IMR-90 (cell line): ENCODE measurements at regions not wholly inside any gene's neighbourhood (a gene's known extent, or its start where the extent isn't known, plus 50 kb on each side); places are given as distances from the start of the nearest gene placed in this dataset.
A peak's percentile ranks its signal among the peaks of the same experiment; 100 is the strongest.

Source experiments
- ATAC-seq: fragments of 200-7000 bp; cut with Tn5 transposase; 2 replicates; pipeline ENCODE4 v1.9.1; 2020; ENCODE audit warnings: low read depth, mild to moderate bottlenecking, moderate library complexity
- BruUV-seq: library from RNA; stranded (reverse); fragments of 400-500 nt; replicated peaks from 2 replicates; lab custom pipeline; 2021; lab: Mats Ljungman, UMichigan
- CTCF ChIA-PET: fragments of 300-600 bp; formaldehyde crosslinking; extraction: SDS; loops from one replicate; lab custom pipeline; 2021; ENCODE audit warnings: antibody characterized with exemption; lab: Yijun Ruan, JAX
- POLR2A ChIA-PET: fragments of 300-600 bp; sonication (Branson Sonifier 250); formaldehyde crosslinking; loops from one replicate; lab custom pipeline; 2022; ENCODE audit warnings: antibody characterized with exemption; ENCODE audit not compliant: unreplicated experiment; lab: Charles Lee
- DNase-seq: peaks from one replicate; pipeline ENCODE4 v3.0.0; 2013
- H2AFZ ChIP-seq: replicated peaks from 2 replicates; pipeline ENCODE3; 2013; ENCODE audit warnings: low read length, mild to moderate bottlenecking; ENCODE audit not compliant: poor library complexity
- H2AK5ac ChIP-seq: 2 replicates; pipeline ENCODE4 v1.6.1; 2013; ENCODE audit warnings: low read depth, low read length, inconsistent platforms
- H2AK9ac ChIP-seq: replicated peaks from 2 replicates; pipeline ENCODE3; 2013; ENCODE audit warnings: mild to moderate bottlenecking, low read depth, low read length, moderate library complexity; ENCODE audit not compliant: poor library complexity
- H2BK120ac ChIP-seq: 2 replicates; pipeline ENCODE4 v1.6.1; 2013; ENCODE audit warnings: low read depth, low read length, inconsistent platforms
- H2BK15ac ChIP-seq: 3 replicates; pipeline ENCODE4 v1.6.1; 2013; ENCODE audit warnings: low read depth, low read length, inconsistent platforms
- H2BK20ac ChIP-seq: 2 replicates; pipeline ENCODE4 v1.6.1; 2013; ENCODE audit warnings: low read depth, mild to moderate bottlenecking, inconsistent platforms, low read length, moderate library complexity
- H2BK5ac ChIP-seq: 2 replicates; pipeline ENCODE4 v1.6.1; 2013; ENCODE audit warnings: mild to moderate bottlenecking, low read depth, low read length, inconsistent platforms; ENCODE audit not compliant: poor library complexity, severe bottlenecking
- H3K14ac ChIP-seq: replicated peaks from 2 replicates; pipeline ENCODE4 v1.6.1; 2013; ENCODE audit warnings: low read depth, low read length, inconsistent platforms
- H3K18ac ChIP-seq: 2 replicates; pipeline ENCODE4 v1.6.1; 2013; ENCODE audit warnings: low read depth, low read length, control low read depth
- H3K23ac ChIP-seq: 2 replicates; pipeline ENCODE4 v1.6.1; 2013; ENCODE audit warnings: low read depth, low read length, inconsistent platforms
- H3K27ac ChIP-seq: 2 replicates; pipeline ENCODE4 v1.5.1; 2013; ENCODE audit warnings: mild to moderate bottlenecking, control low read depth, low read length; ENCODE audit not compliant: insufficient read depth
- H3K27me3 ChIP-seq: 2 replicates; pipeline ENCODE4 v1.6.1; 2013; ENCODE audit warnings: low read length; ENCODE audit not compliant: control insufficient read depth, insufficient read depth
- H3K36me3 ChIP-seq: 2 replicates; pipeline ENCODE4 v1.6.1; 2013; ENCODE audit warnings: low read length, mixed read lengths; ENCODE audit not compliant: control insufficient read depth, insufficient read depth
- H3K4ac ChIP-seq: 2 replicates; pipeline ENCODE4 v1.6.1; 2013; ENCODE audit warnings: low read depth, low read length, inconsistent platforms
- H3K4me1 ChIP-seq: 2 replicates; pipeline ENCODE4 v1.6.1; 2013; ENCODE audit warnings: low read length, mixed read lengths; ENCODE audit not compliant: control insufficient read depth, insufficient read depth
- H3K4me2 ChIP-seq: 2 replicates; pipeline ENCODE4 v1.6.1; 2013; ENCODE audit warnings: low read depth, mild to moderate bottlenecking, control low read depth, low read length, moderate library complexity
- H3K4me3 ChIP-seq: 2 replicates; pipeline ENCODE4 v1.5.1; 2013; ENCODE audit warnings: low read depth, mild to moderate bottlenecking, control low read depth, low read length, moderate library complexity; ENCODE audit not compliant: insufficient read depth
- H3K56ac ChIP-seq: 2 replicates; pipeline ENCODE4 v1.6.1; 2013; ENCODE audit warnings: low read length, inconsistent platforms; ENCODE audit not compliant: insufficient read depth; ENCODE audit errors: extremely low read depth
- H3K79me1 ChIP-seq, 2 experiments: 2 replicates each; pipeline ENCODE4 v1.6.1; 2013; ENCODE audit warnings: low read length in 2 of 2, inconsistent platforms in 1 of 2, low read depth in 1 of 2
- H3K9ac ChIP-seq: 2 replicates; pipeline ENCODE4 v1.6.1; 2013; ENCODE audit warnings: low read depth, low read length, control low read depth
- H3K9me1 ChIP-seq: 2 replicates; pipeline ENCODE4 v1.6.1; 2013; ENCODE audit warnings: low read length, inconsistent platforms; ENCODE audit not compliant: insufficient read depth
- H3K9me3 ChIP-seq: 2 replicates; pipeline ENCODE4 v1.6.1; 2013; ENCODE audit warnings: low read length; ENCODE audit not compliant: control insufficient read depth, insufficient read depth
- H4K20me1 ChIP-seq: 2 replicates; pipeline ENCODE4 v1.6.1; 2013; ENCODE audit warnings: low read length, inconsistent platforms; ENCODE audit not compliant: insufficient read depth
- H4K5ac ChIP-seq: 2 replicates; pipeline ENCODE4 v1.6.1; 2013; ENCODE audit warnings: mild to moderate bottlenecking, low read depth, low read length, control low read depth
- H4K8ac ChIP-seq, 2 experiments: 2 replicates each; pipeline ENCODE4 v1.6.1; 2013; ENCODE audit warnings: low read depth in 2 of 2, low read length in 2 of 2, control low read depth in 1 of 2, inconsistent platforms in 1 of 2
- H4K91ac ChIP-seq: 2 replicates; pipeline ENCODE4 v1.6.1; 2013; ENCODE audit warnings: low read depth, low read length, inconsistent platforms; ENCODE audit not compliant: insufficient read depth
- BHLHE40 ChIP-seq: fragments of 150-350 bp; IDR thresholded peaks from 2 replicates; pipeline ENCODE4 v1.6.1; 2016; ENCODE audit warnings: mild to moderate bottlenecking, low read depth, low read length
- CEBPB ChIP-seq: IDR thresholded peaks from 2 replicates; pipeline ENCODE4 v1.6.1; 2012; ENCODE audit warnings: low read depth, low read length, improper control_type of control experiment
- CHD1 ChIP-seq: IDR thresholded peaks from 2 replicates; pipeline ENCODE4 v1.6.1; 2012; ENCODE audit warnings: low read depth, low read length, improper control_type of control experiment
- CTCF ChIP-seq: conservative IDR thresholded peaks from 2 replicates; pipeline ENCODE4 v1.5.1; 2012; ENCODE audit warnings: mild to moderate bottlenecking, low read depth, low read length, improper control_type of control experiment
- FOS ChIP-seq: fragments of 150-350 bp; IDR thresholded peaks from 2 replicates; pipeline ENCODE4 v1.6.1; 2016; ENCODE audit warnings: low read depth, low read length
- MAFK ChIP-seq: IDR thresholded peaks from 2 replicates; pipeline ENCODE4 v1.6.1; 2012; ENCODE audit warnings: low read depth, low read length, improper control_type of control experiment
- MAZ ChIP-seq: IDR thresholded peaks from 2 replicates; pipeline ENCODE4 v1.6.1; 2012; ENCODE audit warnings: low read depth, mild to moderate bottlenecking, low read length, improper control_type of control experiment, moderate library complexity, borderline replicate concordance
- MXI1 ChIP-seq: IDR thresholded peaks from 2 replicates; pipeline ENCODE4 v1.6.1; 2012; ENCODE audit warnings: low read depth, mild to moderate bottlenecking, low read length, moderate library complexity, borderline replicate concordance
- NFE2L2 ChIP-seq: fragments of 150-350 bp; IDR thresholded peaks from 2 replicates; pipeline ENCODE4 v1.6.1; 2016; ENCODE audit warnings: low read depth, mild to moderate bottlenecking, low read length
- POLR2A ChIP-seq: IDR thresholded peaks from 2 replicates; pipeline ENCODE4 v1.6.1; 2012; ENCODE audit warnings: mild to moderate bottlenecking, low read depth, low read length
- RAD21 ChIP-seq: IDR thresholded peaks from 2 replicates; pipeline ENCODE4 v1.6.1; 2012; ENCODE audit warnings: low read length, improper control_type of control experiment
- RCOR1 ChIP-seq: IDR thresholded peaks from 2 replicates; pipeline ENCODE4 v1.6.1; 2012; ENCODE audit warnings: mild to moderate bottlenecking, low read length, improper control_type of control experiment; ENCODE audit not compliant: insufficient replicate concordance
- RFX5 ChIP-seq: IDR thresholded peaks from 2 replicates; pipeline ENCODE4 v1.8.0; 2012; ENCODE audit warnings: low read depth, mild to moderate bottlenecking, low read length, moderate library complexity
- SMC3 ChIP-seq: fragments of 150-350 bp; IDR thresholded peaks from 2 replicates; pipeline ENCODE4 v1.6.1; 2016; ENCODE audit warnings: low read depth, mild to moderate bottlenecking, antibody characterized with exemption, low read length, moderate library complexity
- USF2 ChIP-seq: fragments of 150-350 bp; IDR thresholded peaks from 2 replicates; pipeline ENCODE4 v1.6.1; 2017; ENCODE audit warnings: mild to moderate bottlenecking, antibody characterized with exemption, low read length, low read depth
- WGBS, 2 experiments: methylation state at CpG; one replicate each; pipeline versions ENCODE4 v1.1.5 to v1.1.7; 2013; ENCODE audit warnings: missing lambda C conversion rate in 2 of 2; ENCODE audit not compliant: insufficient read length in 1 of 2; ENCODE audit errors: extremely low coverage in 2 of 2; 5-methylcytosine and 5-hydroxymethylcytosine counted together
- dilution Hi-C: fragments of 300-500 bp; cut with HindIII; formaldehyde crosslinking; loops from one replicate; pipeline ENCODE4 v1.14.3; 2018; ENCODE audit warnings: low sequenced_read_pairs; ENCODE audit not compliant: unreplicated experiment
- in situ Hi-C: fragments of 300-500 bp; cut with MboI; formaldehyde crosslinking; loops from 3 replicates; pipeline ENCODE4 v1.14.3; 2019; ENCODE audit warnings: low sequenced_read_pairs, inconsistent platforms, mixed read lengths
- intact Hi-C: fragments of 100-400 bp; cut with micrococcal nuclease; formaldehyde crosslinking; loops from 2 replicates; pipeline ENCODE4 v1.10.0; 2022
- TF ChIP-seq, protein P1 (sequence below): fragments of 150-350 bp; IDR thresholded peaks from 2 replicates; pipeline ENCODE4 v1.6.1; 2016; ENCODE audit warnings: low read depth, mild to moderate bottlenecking, low read length, moderate library complexity, borderline replicate concordance

DNA sequence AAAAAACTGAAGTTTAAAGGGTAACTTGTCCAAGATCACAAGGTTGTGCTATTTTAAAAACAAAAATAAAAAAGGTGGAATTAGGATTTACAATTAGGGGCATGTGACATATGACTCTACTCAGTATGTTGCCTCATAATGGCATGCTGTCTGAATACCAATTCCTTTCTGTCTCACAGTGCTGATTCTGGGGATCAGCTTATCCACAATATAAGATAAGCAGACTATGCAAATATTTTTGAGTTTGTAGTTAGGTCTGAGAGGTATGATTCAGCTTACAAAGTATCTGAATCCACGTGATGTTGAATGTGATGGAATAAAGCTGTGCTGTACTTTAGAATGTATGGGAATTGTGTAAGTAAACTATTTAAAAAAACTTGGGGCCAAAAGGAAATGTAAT is 216.6 kb downstream of the HHIPL2 start:
- DNase-seq (peak; percentile 96), ATAC-seq (peak; percentile 96)
- Histone ChIP-seq H3K4ac (peak overlapping the region; percentile 62; the same call in 1 of the 2 replicates), H3K27ac (peak overlapping the region; percentile 29; the same call in 1 of the 2 replicates), H3K36me3 (no peaks in the 10 kb centered on the region), H3K9me1 (peaks cover 17% of the 10 kb centered on the region), H3K18ac (peak overlapping the region; percentile 97), H2BK20ac (peak overlapping the region; percentile 96; the same call in 1 of the 2 replicates), H3K79me1 (no peaks in the 10 kb centered on the region), H4K20me1 (no peaks in the 10 kb centered on the region), H3K4me1 (peaks cover 13% of the 10 kb centered on the region), H2AK5ac (no peak overlapping the region), H3K23ac (no peak overlapping the region), H2AFZ (no peak overlapping the region), H3K56ac (no peak overlapping the region), H3K27me3 (no peaks in the 10 kb centered on the region), H2AK9ac (no peak overlapping the region), H2BK120ac (no peak overlapping the region; the same call in 1 of the 2 replicates), H3K9me3 (no peaks in the 10 kb centered on the region), H3K14ac (no peak overlapping the region), H2BK5ac (peak overlapping the region; percentile 89), H4K8ac (no peak overlapping the region), H4K91ac (no peak overlapping the region), H2BK15ac (no peak overlapping the region), H3K4me2 (peak overlapping the region; percentile 55; the same call in 1 of the 2 replicates), H3K9ac (no peak overlapping the region), H3K4me3 (no peak overlapping the region), H4K5ac (no peak overlapping the region; the same call in 1 of the 2 replicates)
- no CpG with 5 or more reads among the region's 1 CpG for WGBS, 2 experiments
- intact Hi-C loops: loop anchor here (2.0 kb wide), 2 partner anchors 49 to 123 kb away; no protein-coding TSS in a partner anchor
- BruUV-seq: no TSS peak
- ChIA-PET POLR2A (interaction anchor here (0.5 kb wide), 1 partner anchor 10 kb away, joined by 3 read pairs; no protein-coding TSS in a partner anchor), CTCF (interaction anchor here (0.6 to 1.3 kb wide), 2 partner anchors 75 to 123 kb away, joined by 3 to 4 read pairs; no protein-coding TSS in a partner anchor)
- in situ Hi-C loops: loop anchor here (10.0 kb wide), 1 partner anchor 63 kb away; no protein-coding TSS in a partner anchor
- dilution Hi-C loops: no loop called here
- TF ChIP-seq MXI1 (no peak), CEBPB (peak; percentile 96), POLR2A (no peak), USF2 (peak; percentile 88), RCOR1 (no peak), CHD1 (no peak), FOS (peak; percentile 59; the same call in 1 of the 2 replicates), SMC3 (0 out of 2 replicates have a peak, but pooled peaks have one; percentile 2), MAZ (no peak), RFX5 (no peak), CTCF (no peak), BHLHE40 (peak; percentile 96), MAFK (peak; percentile 87), RAD21 (peak; percentile 29), NFE2L2 (no peak)
- TF ChIP-seq, protein P1, sequence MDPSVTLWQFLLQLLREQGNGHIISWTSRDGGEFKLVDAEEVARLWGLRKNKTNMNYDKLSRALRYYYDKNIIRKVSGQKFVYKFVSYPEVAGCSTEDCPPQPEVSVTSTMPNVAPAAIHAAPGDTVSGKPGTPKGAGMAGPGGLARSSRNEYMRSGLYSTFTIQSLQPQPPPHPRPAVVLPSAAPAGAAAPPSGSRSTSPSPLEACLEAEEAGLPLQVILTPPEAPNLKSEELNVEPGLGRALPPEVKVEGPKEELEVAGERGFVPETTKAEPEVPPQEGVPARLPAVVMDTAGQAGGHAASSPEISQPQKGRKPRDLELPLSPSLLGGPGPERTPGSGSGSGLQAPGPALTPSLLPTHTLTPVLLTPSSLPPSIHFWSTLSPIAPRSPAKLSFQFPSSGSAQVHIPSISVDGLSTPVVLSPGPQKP: no peak
